Esophagus muscularis mucosa (tissue), 4 donors: ENCODE measurements at regions not wholly inside any gene's neighbourhood (a gene's known extent, or its start where the extent isn't known, plus 50 kb on each side); places are given as distances from the start of the nearest gene placed in this dataset.

Experiments used
- DNase-seq: peaks from one replicate; pipeline ENCODE4 v3.0.0-alpha.2; 2017; ENCODE audit errors: extremely low spot score
- H3K27ac ChIP-seq, 4 donors: fragments of 200-600 bp; sonication (generic); replicated peaks in 1 of 4; 1 replicate in 3 of 4; 2 replicates in 1 of 4; pipeline ENCODE4 v1.5.1; 2016 to 2019; ENCODE audit warnings: mild to moderate bottlenecking in 1 of 4
- H3K27me3 ChIP-seq, 4 donors: fragments of 200-600 bp; sonication (generic); one replicate each; pipeline versions ENCODE4 v1.5.1 to v1.6.0; 2016 to 2019
- H3K36me3 ChIP-seq, 4 donors: fragments of 200-600 bp; sonication (generic); one replicate each; pipeline ENCODE4 v1.5.1; 2016 to 2019
- H3K4me1 ChIP-seq, 4 donors: fragments of 200-600 bp; sonication (generic); one replicate each; pipeline ENCODE4 v1.5.1; 2016 to 2019
- H3K4me3 ChIP-seq, 4 donors: fragments of 200-600 bp; sonication (generic); 1 replicate in 2 of 4; 2 replicates in 2 of 4; pipeline ENCODE4 v1.5.1; 2016 to 2019; ENCODE audit warnings: mild to moderate bottlenecking in 4 of 4, moderate library complexity in 1 of 4
- H3K9me3 ChIP-seq, 4 donors: fragments of 200-600 bp; sonication (generic); 1 replicate in 3 of 4; 2 replicates in 1 of 4; pipeline ENCODE4 v1.5.1; 2016 to 2019
- CTCF ChIP-seq, 3 experiments: fragments of 200-600 bp in 2 of 3; fragments of 450-650 bp in 1 of 3; sonication (generic) in 2 of 3; IDR thresholded peaks; one replicate each; pipeline ENCODE4 v1.5.1; 2017 to 2019; ENCODE audit warnings: antibody characterized with exemption in 3 of 3, mild to moderate bottlenecking in 2 of 3, moderate library complexity in 1 of 3
- EP300 ChIP-seq: sonication (generic); formaldehyde crosslinking; IDR thresholded peaks from one replicate; pipeline ENCODE4 v1.6.1; 2017; ENCODE audit warnings: antibody characterized with exemption
- POLR2A ChIP-seq: fragments of 450-650 bp; IDR thresholded peaks from one replicate; pipeline ENCODE4 v1.6.1; 2017; ENCODE audit warnings: antibody characterized with exemption, moderate library complexity, mild to moderate bottlenecking, low read depth
- POLR2AphosphoS5 ChIP-seq, 2 donors: sonication (generic); formaldehyde crosslinking; IDR thresholded peaks; one replicate each; pipeline ENCODE4 v1.6.1; 2017; ENCODE audit warnings: antibody characterized with exemption in 2 of 2
- WGBS: methylation state at CpG from one replicate; pipeline ENCODE4 v1.1.5; 2018; 5-methylcytosine and 5-hydroxymethylcytosine counted together
- intact Hi-C: fragments of 100-400 bp; cut with DNase I; formaldehyde crosslinking; loops from one replicate; pipeline ENCODE4 v1.15.1; 2023

- H3K4me1 ChIP-seq: no peaks in the 10 kb centered on the region
- 85% methylated on average over 11 of the region's 17 CpGs for WGBS
- no peaks in the 10 kb centered on the region for H3K36me3 ChIP-seq
- TF ChIP-seq POLR2A (no peak), POLR2AphosphoS5 (IDR thresholded peaks at IDR 0.05) (no peak)
- no peak overlapping the region for H3K4me3 ChIP-seq
- intact Hi-C loops: no loop called here
- no peaks in the 10 kb centered on the region for H3K9me3 ChIP-seq
- DNase-seq: no peak
- H3K27ac ChIP-seq: no peak overlapping the region
- H3K27me3 ChIP-seq: peaks cover 0 to 60% (median 0%) of the 10 kb centered on the region in 4 donors
Observed at GRCh38 chr22:49032821-49033220, 794.9 kb downstream of the BRD1 start.

GRCh38 chr22:49031746-49032330 is 795.8 kb downstream of the BRD1 start:
- no peak overlapping the region for H3K27ac ChIP-seq
- no peak overlapping the region for H3K4me3 ChIP-seq
- intact Hi-C loops: no loop called here
- TF ChIP-seq POLR2AphosphoS5 (IDR thresholded peaks at IDR 0.05) (no peak), POLR2A (no peak), EP300 (no peak)
- H3K27me3 ChIP-seq: peaks cover 0 to 70% (median 0%) of the 10 kb centered on the region in 4 donors
- no peak for DNase-seq
- no peaks in the 10 kb centered on the region for H3K4me1 ChIP-seq
- WGBS: 39% methylated on average over 4 of the region's 6 CpGs
- no peaks in the 10 kb centered on the region for H3K36me3 ChIP-seq
- H3K9me3 ChIP-seq: no peaks in the 10 kb centered on the region

- Histone ChIP-seq H3K27me3 (peaks cover 0 to 80% (median 0%) of the 10 kb centered on the region in 4 donors), H3K9me3 (no peaks in the 10 kb centered on the region)
Observed at GRCh38 chr22:49028111-49028510, 799.6 kb downstream of the BRD1 start.

GRCh38 chr22:49027368-49027670 is 800.4 kb downstream of the BRD1 start:
- peaks cover 0 to 80% (median 0%) of the 10 kb centered on the region in 4 donors for H3K27me3 ChIP-seq
- no peaks in the 10 kb centered on the region for H3K36me3 ChIP-seq
- H3K9me3 ChIP-seq: no peaks in the 10 kb centered on the region
- TF ChIP-seq POLR2AphosphoS5 (IDR thresholded peaks at IDR 0.05): no peak
- TF ChIP-seq CTCF (IDR thresholded peaks at IDR 0.05): no peak
- TF ChIP-seq POLR2A: no peak
- TF ChIP-seq EP300: no peak
- no peak for DNase-seq
- WGBS: 73% methylated on average over 9 of the region's 9 CpGs
- H3K4me1 ChIP-seq: no peaks in the 10 kb centered on the region
- intact Hi-C loops: no loop called here
- H3K27ac ChIP-seq: no peak overlapping the region
- no peak overlapping the region for H3K4me3 ChIP-seq

More at GRCh38 chr22:49028111-49028510, 799.6 kb downstream of the BRD1 start:
- no peak for TF ChIP-seq POLR2AphosphoS5 (IDR thresholded peaks at IDR 0.05)
- TF ChIP-seq POLR2A: no peak
- no peak for TF ChIP-seq CTCF (IDR thresholded peaks at IDR 0.05)
- no peak for TF ChIP-seq EP300
- no peak for DNase-seq
- no peak overlapping the region for H3K4me3 ChIP-seq
- H3K4me1 ChIP-seq: no peaks in the 10 kb centered on the region
- no peaks in the 10 kb centered on the region for H3K36me3 ChIP-seq
- 73% methylated on average over 3 of the region's 7 CpGs for WGBS
- intact Hi-C loops: no loop called here
- H3K27ac ChIP-seq: no peak overlapping the region

GRCh38 chr22:49026494-49027367 is 800.9 kb downstream of the BRD1 start:
- peaks cover 0 to 79% (median 0%) of the 10 kb centered on the region in 4 donors for H3K27me3 ChIP-seq
- TF ChIP-seq POLR2AphosphoS5 (IDR thresholded peaks at IDR 0.05) (no peak), EP300 (no peak), POLR2A (no peak)
- no peak for DNase-seq
- no peaks in the 10 kb centered on the region for H3K4me1 ChIP-seq
- 57% methylated on average over 6 of the region's 12 CpGs for WGBS
- no peaks in the 10 kb centered on the region for H3K9me3 ChIP-seq
- H3K36me3 ChIP-seq: no peaks in the 10 kb centered on the region
- intact Hi-C loops: no loop called here
- no peak overlapping the region for H3K27ac ChIP-seq
- no peak overlapping the region for H3K4me3 ChIP-seq

- WGBS: 85% methylated on average over 17 of the region's 17 CpGs
- H3K27me3 ChIP-seq: peaks cover 0 to 73% (median 0%) of the 10 kb centered on the region in 4 donors
- no peaks in the 10 kb centered on the region for H3K36me3 ChIP-seq
- no peak for TF ChIP-seq EP300
- no peak for TF ChIP-seq POLR2A
- TF ChIP-seq POLR2AphosphoS5 (IDR thresholded peaks at IDR 0.05): no peak
- TF ChIP-seq CTCF (IDR thresholded peaks at IDR 0.05): no peak
- no peaks in the 10 kb centered on the region for H3K9me3 ChIP-seq
- no peak overlapping the region for H3K4me3 ChIP-seq
- intact Hi-C loops: no loop called here
- DNase-seq: no peak
- no peak overlapping the region for H3K27ac ChIP-seq
- H3K4me1 ChIP-seq: no peaks in the 10 kb centered on the region
Observed at GRCh38 chr22:49025791-49026493, 801.7 kb downstream of the BRD1 start.
